ENCODE measurements at regions not wholly inside any gene's neighbourhood (a gene's known extent, or its start where the extent isn't known, plus 50 kb on each side); places are given as distances from the start of the nearest gene placed in this dataset.

- TF ChIP-seq BACH2 (CRISPR knock-in tag; IDR thresholded peaks at IDR 0.05; ENCODE audit: borderline replicate concordance) (no peak), PATZ1 (CRISPR knock-in tag; IDR thresholded peaks at IDR 0.05; ENCODE audit: borderline replicate concordance) (no peak), ARNTL (CRISPR knock-in tag; IDR thresholded peaks at IDR 0.05; ENCODE audit: borderline replicate concordance, low read depth) (no peak), ZNF8 (CRISPR knock-in tag; IDR thresholded peaks at IDR 0.05) (no peak), OSR1 (CRISPR knock-in tag; IDR thresholded peaks at IDR 0.05) (no peak), ZFP3 (CRISPR knock-in tag; IDR thresholded peaks at IDR 0.05) (no peak), ESRRG (CRISPR knock-in tag; IDR thresholded peaks at IDR 0.05) (no peak), RARB (CRISPR knock-in tag; IDR thresholded peaks at IDR 0.05) (no peak), PPARA (CRISPR knock-in tag; IDR thresholded peaks at IDR 0.05; ENCODE audit: borderline replicate concordance) (no peak)
- TF ChIP-seq, protein P1, sequence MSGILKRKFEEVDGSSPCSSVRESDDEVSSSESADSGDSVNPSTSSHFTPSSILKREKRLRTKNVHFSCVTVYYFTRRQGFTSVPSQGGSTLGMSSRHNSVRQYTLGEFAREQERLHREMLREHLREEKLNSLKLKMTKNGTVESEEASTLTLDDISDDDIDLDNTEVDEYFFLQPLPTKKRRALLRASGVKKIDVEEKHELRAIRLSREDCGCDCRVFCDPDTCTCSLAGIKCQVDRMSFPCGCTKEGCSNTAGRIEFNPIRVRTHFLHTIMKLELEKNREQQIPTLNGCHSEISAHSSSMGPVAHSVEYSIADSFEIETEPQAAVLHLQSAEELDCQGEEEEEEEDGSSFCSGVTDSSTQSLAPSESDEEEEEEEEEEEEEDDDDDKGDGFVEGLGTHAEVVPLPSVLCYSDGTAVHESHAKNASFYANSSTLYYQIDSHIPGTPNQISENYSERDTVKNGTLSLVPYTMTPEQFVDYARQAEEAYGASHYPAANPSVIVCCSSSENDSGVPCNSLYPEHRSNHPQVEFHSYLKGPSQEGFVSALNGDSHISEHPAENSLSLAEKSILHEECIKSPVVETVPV (CRISPR knock-in tag; IDR thresholded peaks at IDR 0.05): no peak
These were observed 222.7 kb downstream of the CYRIA start for GRCh38 chr2:16442971-16443370.
